ENCODE measurements at regions not wholly inside any gene's neighbourhood (a gene's known extent, or its start where the extent isn't known, plus 50 kb on each side); places are given as distances from the start of the nearest gene placed in this dataset.
"Not testable (repeated sequence)": the region's sequence is repeated elsewhere in the genome, so short reads cannot be mapped to it uniquely, and the experiment has no call there.

DNA sequence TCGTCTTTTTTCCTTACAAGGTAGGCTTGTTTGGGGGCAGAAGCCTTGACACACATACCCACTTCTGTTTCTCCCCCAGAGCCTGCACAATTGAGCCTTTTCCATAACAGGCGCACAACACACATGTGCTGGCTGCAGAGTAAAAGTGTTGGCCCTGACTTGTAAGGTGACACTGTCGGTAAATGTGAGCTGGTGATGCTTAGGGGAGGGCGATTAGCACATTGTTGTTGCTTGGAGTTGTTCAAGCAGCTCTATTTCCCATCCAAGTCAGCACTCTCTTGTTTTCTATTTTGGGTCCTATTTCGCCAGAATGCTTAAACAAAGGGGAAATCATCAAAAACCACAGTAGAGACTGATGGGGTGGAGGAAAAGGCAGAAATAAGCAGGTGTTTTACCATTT lies 51.9 kb upstream of the PTPRJ start:
- no peak for DNase-seq (ENCODE audit: low spot score)

DNA sequence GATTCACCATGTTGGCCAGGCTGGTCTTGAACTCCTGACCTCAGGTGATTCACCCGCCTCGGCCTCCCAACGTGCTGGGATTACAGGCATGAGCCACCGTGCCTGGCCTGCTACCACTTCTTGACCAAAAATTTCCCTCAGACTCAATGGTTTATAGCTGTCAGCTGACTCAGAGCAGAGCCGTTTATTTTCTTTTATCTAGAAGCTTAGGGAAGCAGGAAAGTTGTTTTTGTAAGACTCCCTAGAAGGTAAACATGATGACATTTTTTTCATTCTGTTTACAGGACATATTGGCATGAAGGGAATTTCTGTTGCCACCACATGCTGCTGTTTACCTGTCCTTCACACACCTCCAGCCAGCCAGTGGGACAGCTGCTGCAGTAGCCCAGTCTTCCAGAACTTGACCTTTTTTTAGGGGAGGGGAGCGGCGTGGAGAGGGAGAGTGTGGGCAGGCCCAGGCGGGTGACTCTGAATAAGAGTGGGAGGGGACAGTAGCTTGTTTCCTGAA lies 56.1 kb upstream of the PTPRJ start:
- no peak for DNase-seq (ENCODE audit: low spot score)

GRCh38 chr11:47923667-47924066 lies 56.7 kb upstream of the PTPRJ start:
- DNase-seq (ENCODE audit: low spot score): no peak

GRCh38 chr11:47921080-47921555 lies 59.2 kb upstream of the PTPRJ start:
- DNase-seq (ENCODE audit: low spot score): not testable (repeated sequence)

DNA sequence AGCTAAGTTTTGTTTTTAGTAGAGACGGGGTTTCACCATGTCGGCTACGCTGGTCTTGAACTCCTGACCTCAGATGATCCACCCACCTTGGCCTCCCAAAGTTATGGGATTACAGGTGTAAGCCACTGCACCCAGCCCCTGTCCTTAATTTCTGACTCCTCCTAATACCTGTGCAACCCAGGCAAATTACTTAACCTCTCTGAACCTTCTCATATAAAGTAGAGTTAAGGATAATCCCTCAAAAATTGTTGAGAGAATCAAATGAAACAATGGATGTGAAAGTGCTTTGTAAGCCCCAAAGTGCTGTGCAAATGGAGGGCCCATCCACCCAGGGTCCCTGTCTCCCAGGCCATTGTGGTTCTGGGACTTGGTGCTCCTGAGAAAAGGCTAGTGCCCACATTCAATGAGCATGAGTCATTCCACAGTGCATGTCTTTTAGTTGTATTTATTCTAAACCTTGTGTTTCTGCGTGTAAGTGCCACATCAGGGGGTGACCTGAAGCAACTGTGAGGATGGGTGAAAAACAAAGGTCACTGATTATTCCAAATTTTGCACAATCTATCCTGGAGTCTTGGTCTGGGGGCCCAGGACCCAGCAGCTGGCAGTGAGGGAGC lies 61.4 kb upstream of the PTPRJ start:
- no peak for DNase-seq (ENCODE audit: low spot score)

DNA sequence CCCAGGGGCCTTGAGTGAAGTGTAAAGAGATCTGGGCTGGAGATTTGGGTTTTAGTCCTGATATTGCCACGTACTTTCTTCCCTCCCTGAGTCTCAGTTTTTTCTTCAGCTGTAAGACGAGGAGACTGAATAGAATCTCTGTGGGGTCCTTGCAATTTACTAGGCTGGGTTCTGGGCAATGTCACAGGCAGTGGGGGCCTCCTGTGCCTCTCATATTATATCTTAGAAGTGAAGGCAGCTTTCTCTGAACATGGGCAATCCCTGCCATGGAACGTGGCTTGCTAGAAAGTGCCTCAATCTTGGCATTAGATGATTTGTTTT lies 62.0 kb upstream of the PTPRJ start:
- DNase-seq (ENCODE audit: low spot score): no peak

DNA sequence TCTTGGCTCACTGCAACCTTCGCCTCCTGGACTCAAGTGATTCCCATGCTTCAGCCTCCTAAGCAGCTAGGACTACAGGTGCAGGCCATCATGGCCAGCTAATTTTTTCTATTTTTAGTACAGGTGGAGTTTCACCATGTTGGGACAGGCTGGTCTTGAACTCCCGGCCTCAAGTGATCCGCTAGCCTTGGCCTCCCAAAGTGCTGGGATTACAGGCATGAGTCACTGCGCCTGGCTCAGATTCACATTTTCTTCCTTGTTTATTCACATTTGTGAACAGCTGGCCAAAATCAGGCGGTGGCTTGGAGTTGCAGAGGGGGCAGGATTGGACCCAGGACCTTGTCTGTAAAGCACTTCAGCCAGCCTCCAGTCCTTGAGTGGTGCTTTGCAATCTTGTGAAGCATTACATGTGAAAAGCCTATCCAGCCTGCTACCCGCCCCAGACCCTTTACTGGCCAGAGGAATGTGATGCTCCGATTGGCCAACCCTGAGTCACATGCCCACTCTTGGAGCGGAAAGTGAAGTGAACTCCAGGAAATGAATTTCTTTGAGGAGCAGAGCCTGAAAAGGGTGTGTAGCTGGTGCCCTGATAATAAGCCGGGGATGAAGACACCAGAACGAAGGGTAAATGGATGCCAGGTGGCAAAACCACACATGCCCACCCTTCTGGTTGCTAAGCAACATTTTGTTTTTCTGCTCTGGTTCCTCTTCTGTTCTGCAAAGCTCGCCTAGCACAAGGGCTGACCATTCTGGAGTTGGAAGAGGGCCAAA lies 62.6 kb upstream of the PTPRJ start:
- DNase-seq (ENCODE audit: low spot score): no peak

DNA sequence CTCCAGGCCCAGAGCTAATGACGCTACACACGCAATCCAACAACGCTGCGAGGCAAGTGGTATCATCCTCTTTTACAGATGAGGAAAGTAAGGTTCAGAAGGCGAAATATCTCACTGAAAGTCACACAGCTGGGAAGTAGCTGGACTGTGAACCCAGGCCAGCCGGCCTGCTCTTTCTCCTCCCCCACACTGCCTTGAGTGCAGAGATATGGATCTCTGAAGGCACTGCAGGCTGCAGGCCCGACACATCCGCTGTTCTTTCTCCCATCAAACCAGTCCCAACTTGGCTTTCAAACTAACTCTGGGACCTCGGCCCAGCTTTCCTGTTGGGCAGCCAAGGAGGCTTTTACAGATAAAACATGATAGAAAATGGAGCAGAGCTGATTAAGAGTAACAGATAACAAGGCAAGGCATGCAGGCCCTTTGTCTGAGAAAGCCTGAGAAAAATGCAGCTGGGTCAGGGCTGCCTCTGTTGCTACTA lies 64.0 kb upstream of the PTPRJ start:
- no peak for DNase-seq (ENCODE audit: low spot score)

GRCh38 chr11:47915783-47916182 lies 64.6 kb upstream of the PTPRJ start:
- DNase-seq (ENCODE audit: low spot score): no peak

DNA sequence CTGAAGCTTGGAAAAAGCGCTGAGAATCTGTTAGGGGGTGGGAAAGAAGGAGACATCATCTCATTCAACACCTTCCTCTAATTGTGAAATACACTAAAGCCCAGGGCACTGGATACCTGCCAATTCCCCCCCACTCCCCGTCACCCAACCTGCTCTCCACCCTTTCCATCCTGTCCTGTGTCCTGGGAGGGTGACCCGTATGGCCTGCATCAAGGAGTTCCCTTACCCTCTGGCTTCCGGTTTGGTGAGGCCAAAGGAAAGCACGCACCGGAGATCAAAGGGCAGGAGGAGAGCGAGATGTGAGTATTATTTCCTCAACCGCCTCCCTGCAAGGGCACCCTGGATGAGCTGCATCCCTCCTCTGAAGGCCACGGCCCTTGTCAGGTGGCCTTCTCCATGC lies 65.0 kb upstream of the PTPRJ start:
- no peak for DNase-seq (ENCODE audit: low spot score)

GRCh38 chr11:47914743-47915142 lies 65.6 kb upstream of the PTPRJ start:
- no peak for DNase-seq (ENCODE audit: low spot score)

- DNase-seq (ENCODE audit: low spot score): no peak
Measured at GRCh38 chr11:47913529-47914244, 65.5 kb upstream of the NUP160 start.

DNA sequence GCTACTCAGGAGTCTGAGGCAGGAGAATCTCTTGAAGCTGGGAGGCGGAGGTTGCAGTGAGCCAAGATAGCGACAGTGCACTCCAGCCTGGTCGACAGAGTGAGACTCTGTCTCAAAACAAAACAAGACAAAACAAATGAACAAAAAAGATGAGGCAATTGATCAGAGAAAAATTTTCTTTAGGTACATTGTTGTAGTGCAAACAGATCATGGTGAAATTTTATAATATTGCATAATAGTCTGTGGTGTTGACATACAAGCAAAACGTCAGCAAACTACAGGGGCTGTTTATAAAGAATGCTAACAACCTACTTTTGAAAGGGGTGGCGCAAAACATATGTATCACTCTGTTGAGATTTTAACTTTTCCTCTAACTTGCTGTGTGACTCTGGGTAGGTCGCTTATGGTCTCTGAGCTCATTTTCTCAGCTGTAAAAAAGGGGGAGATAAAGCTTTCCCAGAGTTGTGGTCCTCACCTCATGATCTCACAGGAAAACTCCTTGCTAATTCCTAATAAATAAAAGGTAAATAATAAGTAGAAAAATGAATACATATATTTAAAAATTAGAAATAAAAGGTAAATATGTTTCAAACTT lies 64.8 kb upstream of the NUP160 start:
- DNase-seq (ENCODE audit: low spot score): no peak

- no peak for DNase-seq (ENCODE audit: low spot score)
Measured at GRCh38 chr11:47911149-47911548, 63.0 kb upstream of the NUP160 start.

- no peak for DNase-seq (ENCODE audit: low spot score)
Measured at GRCh38 chr11:47908198-47908597, 60.0 kb upstream of the NUP160 start.

DNA sequence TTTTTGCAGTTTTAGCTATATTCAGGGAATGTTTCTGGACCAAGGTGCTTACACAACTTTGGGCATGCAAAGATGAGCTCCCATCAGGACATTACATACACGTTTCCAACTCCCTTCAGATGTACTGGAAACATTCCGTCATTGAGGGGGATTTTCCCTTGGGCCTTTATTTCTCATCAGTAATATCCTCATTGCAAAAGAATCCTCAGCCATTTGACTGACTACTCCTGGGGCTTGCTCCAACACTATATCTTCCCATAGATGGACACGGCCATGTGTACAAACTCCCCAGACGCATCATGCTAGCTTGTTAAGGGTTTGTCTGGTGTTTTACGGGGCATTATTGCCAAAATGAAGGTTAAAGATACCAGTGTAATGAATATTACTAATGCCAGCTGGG lies 59.3 kb upstream of the NUP160 start:
- no peak for DNase-seq (ENCODE audit: low spot score)

DNA sequence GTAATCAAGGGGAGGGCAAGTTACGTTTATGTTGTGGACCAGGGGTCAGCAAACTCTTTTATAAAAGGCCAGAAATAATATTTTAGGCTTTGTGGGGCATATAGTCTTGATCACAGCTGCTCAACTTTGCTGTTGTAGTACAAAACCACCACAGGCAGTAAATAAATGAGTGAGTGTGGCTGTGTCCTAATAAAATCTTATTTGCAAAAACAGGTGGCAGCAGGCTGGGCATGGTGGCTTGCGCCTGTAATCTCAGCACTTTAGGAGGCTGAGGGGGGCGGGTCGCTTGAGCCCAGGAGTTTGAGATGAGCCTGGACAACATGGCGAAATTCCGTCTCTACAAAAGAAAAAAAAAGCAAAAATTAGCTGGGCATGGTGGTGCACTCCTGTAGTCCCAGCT lies 57.9 kb upstream of the NUP160 start:
- DNase-seq (ENCODE audit: low spot score): no peak

GRCh38 chr11:47905358-47906059 lies 57.4 kb upstream of the NUP160 start:
- DNase-seq (ENCODE audit: low spot score): peak; percentile 23

DNA sequence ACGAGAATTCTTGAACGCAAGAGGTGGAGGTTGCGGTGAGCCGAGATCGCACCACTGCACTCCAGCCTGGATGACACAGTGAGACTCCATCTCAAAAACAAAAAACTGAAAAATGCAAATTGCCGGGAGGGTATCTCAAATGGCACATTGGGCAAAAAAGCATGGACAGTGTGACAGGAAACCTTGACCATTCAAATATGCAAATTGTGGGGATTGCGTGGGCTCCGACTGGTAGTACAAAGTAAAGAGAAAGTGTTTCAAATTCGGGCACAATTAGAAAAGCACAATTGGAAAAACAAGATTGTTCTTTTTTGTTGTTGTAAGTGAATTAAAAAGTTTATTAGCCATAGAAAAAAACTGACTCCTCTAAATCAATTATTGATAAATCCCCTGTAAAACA lies 56.7 kb upstream of the NUP160 start:
- DNase-seq (ENCODE audit: low spot score): no peak

- DNase-seq (ENCODE audit: low spot score): no peak
Measured at GRCh38 chr11:47904048-47904447, 55.9 kb upstream of the NUP160 start.

DNA sequence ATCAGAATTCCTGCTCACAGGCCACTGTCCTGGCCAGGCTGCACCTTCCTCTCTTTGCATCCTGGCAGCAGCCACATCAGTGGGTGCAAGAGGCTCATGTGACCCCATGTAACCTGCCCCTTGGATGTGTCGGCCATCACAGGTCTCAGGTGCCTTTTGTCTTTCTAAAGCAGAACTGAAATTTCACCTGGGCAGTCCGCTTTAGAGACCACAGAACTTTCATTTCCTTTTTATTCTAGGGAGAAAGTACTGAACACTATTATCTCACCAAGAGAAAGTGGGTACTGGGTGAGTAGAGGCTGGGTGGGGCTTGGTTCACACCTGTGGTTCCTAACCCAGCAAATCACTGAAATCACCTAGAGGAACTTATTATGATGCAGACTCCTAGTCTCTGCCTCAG lies 51.7 kb upstream of the NUP160 start:
- no peak for DNase-seq (ENCODE audit: low spot score)
